GM23248 (cell line): ENCODE measurements at regions not wholly inside any gene's neighbourhood (a gene's known extent, or its start where the extent isn't known, plus 50 kb on each side); places are given as distances from the start of the nearest gene placed in this dataset.

ENCODE experiments used
- EZH2 ChIP-seq: fragments of 200-600 bp; sonication (generic); IDR thresholded peaks from 2 replicates; pipeline ENCODE4 v1.6.1; 2018; ENCODE audit warnings: antibody characterized with exemption, mild to moderate bottlenecking; ENCODE audit not compliant: insufficient read depth, poor library complexity, severe bottlenecking
- EZH2phosphoT487 ChIP-seq: fragments of 200-600 bp; sonication (generic); IDR thresholded peaks from 2 replicates; pipeline ENCODE4 v1.6.1; 2018; ENCODE audit warnings: antibody characterized with exemption, moderate library complexity, mild to moderate bottlenecking, low read depth; ENCODE audit not compliant: insufficient read depth

- TF ChIP-seq EZH2 (no peak), EZH2phosphoT487 (no peak)
Observed at GRCh38 chr14:48738186-48738925, 847.8 kb downstream of the RPS29 start.
